Neuronal stem cell (in vitro differentiated cells): ENCODE measurements at regions not wholly inside any gene's neighbourhood (a gene's known extent, or its start where the extent isn't known, plus 50 kb on each side); places are given as distances from the start of the nearest gene placed in this dataset.

Experiments used
- DNase-seq: peaks from one replicate; pipeline ENCODE4 v3.0.0-alpha.2; 2013; ENCODE audit warnings: low spot score
- H2AFZ ChIP-seq: one replicate; pipeline ENCODE4 v1.6.1; 2013; ENCODE audit warnings: mild to moderate bottlenecking, low read length, inconsistent platforms
- H2AK5ac ChIP-seq: 2 replicates; pipeline ENCODE4 v1.6.1; 2013; ENCODE audit warnings: low read depth, mild to moderate bottlenecking, inconsistent platforms, low read length, moderate library complexity, mixed read lengths
- H2BK120ac ChIP-seq: 2 replicates; pipeline ENCODE4 v1.6.1; 2013; ENCODE audit warnings: low read depth, mild to moderate bottlenecking, inconsistent platforms, low read length, moderate library complexity, mixed read lengths
- H2BK12ac ChIP-seq: one replicate; pipeline ENCODE4 v1.6.1; 2013; ENCODE audit warnings: low read length, inconsistent platforms
- H2BK15ac ChIP-seq: 2 replicates; pipeline ENCODE4 v1.6.1; 2013; ENCODE audit warnings: mild to moderate bottlenecking, low read length, inconsistent platforms, mixed read lengths
- H2BK5ac ChIP-seq: one replicate; pipeline ENCODE4 v1.6.1; 2013; ENCODE audit warnings: inconsistent platforms, mild to moderate bottlenecking, low read length, moderate library complexity
- H3K14ac ChIP-seq: one replicate; pipeline ENCODE4 v1.6.1; 2013; ENCODE audit warnings: low read length, inconsistent platforms
- H3K18ac ChIP-seq: 2 replicates; pipeline ENCODE4 v1.6.1; 2013; ENCODE audit warnings: low read length, inconsistent platforms
- H3K23ac ChIP-seq: 2 replicates; pipeline ENCODE4 v1.6.1; 2013; ENCODE audit warnings: low read depth, mild to moderate bottlenecking, mixed read lengths, low read length, inconsistent platforms; ENCODE audit not compliant: poor library complexity
- H3K27ac ChIP-seq: replicated peaks from 3 replicates; pipeline ENCODE4 v1.5.1; 2013; ENCODE audit warnings: low read length, inconsistent platforms
- H3K27me3 ChIP-seq, 3 experiments: 2 replicates each; pipeline ENCODE4 v1.6.1; 2013; ENCODE audit warnings: low read length in 3 of 3, mild to moderate bottlenecking in 2 of 3, inconsistent platforms in 1 of 3, low read depth in 1 of 3, mixed read lengths in 1 of 3, moderate library complexity in 1 of 3; ENCODE audit not compliant: control insufficient read depth in 3 of 3, insufficient read depth in 3 of 3
- H3K36me3 ChIP-seq, 2 donors: replicated peaks in 1 of 2; 2 replicates each; pipeline ENCODE4 v1.6.1; 2013; ENCODE audit warnings: low read length in 2 of 2; ENCODE audit not compliant: control insufficient read depth in 2 of 2, insufficient read depth in 2 of 2
- H3K4ac ChIP-seq: 2 replicates; pipeline ENCODE4 v1.6.1; 2013; ENCODE audit warnings: inconsistent platforms, mild to moderate bottlenecking, low read length, moderate library complexity
- H3K4me1 ChIP-seq, 2 donors: 1 replicate in 1 of 2; 2 replicates in 1 of 2; pipeline ENCODE4 v1.6.1; 2013; ENCODE audit warnings: low read length in 2 of 2, low read depth in 1 of 2; ENCODE audit not compliant: control insufficient read depth in 2 of 2, insufficient read depth in 1 of 2
- H3K4me2 ChIP-seq: one replicate; pipeline ENCODE4 v1.6.1; 2013; ENCODE audit warnings: mild to moderate bottlenecking, low read length, inconsistent platforms; ENCODE audit not compliant: insufficient read depth, poor library complexity, severe bottlenecking
- H3K4me3 ChIP-seq, 2 donors: 2 replicates each; pipeline ENCODE4 v1.5.1; 2013; ENCODE audit warnings: low read length in 2 of 2, mild to moderate bottlenecking in 2 of 2, inconsistent platforms in 1 of 2, moderate library complexity in 1 of 2
- H3K79me1 ChIP-seq: one replicate; pipeline ENCODE4 v1.6.1; 2013; ENCODE audit warnings: low read depth, mild to moderate bottlenecking, inconsistent platforms, low read length, moderate library complexity
- H3K9ac ChIP-seq: one replicate; pipeline ENCODE4 v1.6.1; 2013; ENCODE audit warnings: mild to moderate bottlenecking, low read depth, low read length, inconsistent platforms; ENCODE audit not compliant: poor library complexity
- H3K9me3 ChIP-seq, 2 donors: replicated peaks in 1 of 2; 2 replicates each; pipeline versions ENCODE3 to v1.6.1; 2013; ENCODE audit warnings: low read length in 2 of 2, mild to moderate bottlenecking in 2 of 2, inconsistent platforms in 1 of 2, low read depth in 1 of 2, mixed read lengths in 1 of 2, moderate library complexity in 1 of 2; ENCODE audit not compliant: control insufficient read depth in 2 of 2, insufficient read depth in 1 of 2
- H4K8ac ChIP-seq: one replicate; pipeline ENCODE4 v1.6.1; 2013; ENCODE audit warnings: low read depth, mild to moderate bottlenecking, inconsistent platforms, low read length, moderate library complexity
- H4K91ac ChIP-seq: one replicate; pipeline ENCODE4 v1.6.1; 2013; ENCODE audit warnings: low read length, low read depth, mild to moderate bottlenecking, inconsistent platforms; ENCODE audit not compliant: poor library complexity
- WGBS, 2 donors: extraction: QIAGEN DNeasy Blood & Tissue Kit; methylation state at CpG; one replicate each; pipeline ENCODE4 v1.1.7; 2013; ENCODE audit warnings: missing lambda C conversion rate in 2 of 2, mixed read lengths in 1 of 2; ENCODE audit not compliant: insufficient read length in 2 of 2, insufficient replicate concordance in 1 of 2; ENCODE audit errors: extremely low coverage in 2 of 2; 5-methylcytosine and 5-hydroxymethylcytosine counted together

GRCh38 chr1:114339379-114339778 lies 171.6 kb downstream of the TRIM33 start:
- Histone ChIP-seq H2BK5ac (no peak overlapping the region), H2BK12ac (no peak overlapping the region), H3K4ac (no peak overlapping the region), H3K9ac (no peak overlapping the region), H3K23ac (no peak overlapping the region), H2BK120ac (no peak overlapping the region), H3K4me2 (no peak overlapping the region), H2AK5ac (no peak overlapping the region), H3K9me3 (peaks cover 0 to 1% of the 10 kb centered on the region in 2 donors), H3K36me3 (no peaks in the 10 kb centered on the region), H3K4me1 (no peaks in the 10 kb centered on the region), H3K14ac (no peak overlapping the region), H2AFZ (no peak overlapping the region), H3K18ac (no peak overlapping the region), H3K27me3 (peaks cover 0 to 4% (median 0%) of the 10 kb centered on the region in 3 experiments), H3K27ac (no peak overlapping the region), H4K91ac (no peak overlapping the region), H3K79me1 (no peaks in the 10 kb centered on the region), H2BK15ac (no peak overlapping the region), H3K4me3 (no peak overlapping the region), H4K8ac (no peak overlapping the region)
- WGBS, 2 donors = no CpG with 5 or more reads among the region's 6 CpGs
- DNase-seq = no peak

DNA sequence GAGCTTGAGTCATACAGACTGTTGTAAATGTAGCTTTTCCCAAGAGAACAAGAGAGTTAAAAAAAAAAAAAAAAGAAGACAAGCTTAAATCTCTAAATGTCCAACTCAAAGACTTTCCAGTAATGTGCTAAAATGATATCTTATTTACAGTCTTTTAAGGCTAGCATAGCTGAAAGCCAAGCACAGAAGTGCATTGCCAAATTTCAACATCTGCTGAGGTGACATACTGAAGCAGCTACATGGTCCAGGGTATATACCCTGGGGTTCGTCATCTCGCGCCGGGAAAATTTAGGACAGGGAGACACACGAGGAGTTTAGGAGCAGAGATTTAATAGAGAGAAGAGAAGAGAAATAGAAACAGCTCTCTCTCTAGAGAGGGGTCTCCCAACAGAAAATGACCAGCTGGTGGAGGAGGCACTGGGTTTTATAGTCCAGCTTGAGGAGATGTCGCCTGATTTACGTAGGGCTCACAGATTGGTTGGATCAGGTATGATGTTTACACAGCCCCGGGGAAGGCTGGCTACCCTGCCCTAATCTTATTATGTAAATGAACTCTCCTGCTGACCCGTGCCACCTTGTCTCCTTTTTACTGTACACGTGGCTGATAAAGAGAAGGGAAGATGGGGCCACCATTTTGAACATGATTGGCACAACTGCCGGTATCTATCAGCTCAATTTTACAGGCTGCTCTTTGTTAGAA lies 172.7 kb downstream of the TRIM33 start:
- Histone ChIP-seq H3K4me3 (no peak overlapping the region), H4K91ac (no peak overlapping the region), H3K36me3 (no peaks in the 10 kb centered on the region), H3K14ac (no peak overlapping the region), H2AFZ (no peak overlapping the region), H2BK12ac (no peak overlapping the region), H3K9me3 (peaks cover 0 to 1% of the 10 kb centered on the region in 2 donors), H3K4me1 (no peaks in the 10 kb centered on the region), H3K27me3 (peaks cover 0 to 4% (median 0%) of the 10 kb centered on the region in 3 experiments), H2AK5ac (no peak overlapping the region), H2BK5ac (no peak overlapping the region), H3K18ac (no peak overlapping the region), H2BK15ac (no peak overlapping the region), H3K4me2 (no peak overlapping the region), H3K23ac (no peak overlapping the region), H3K9ac (no peak overlapping the region), H4K8ac (no peak overlapping the region), H2BK120ac (no peak overlapping the region), H3K27ac (no peak overlapping the region), H3K4ac (no peak overlapping the region), H3K79me1 (no peaks in the 10 kb centered on the region)
- no CpG with 5 or more reads among the region's 11 CpGs for WGBS, 2 donors
- DNase-seq = no peak

DNA sequence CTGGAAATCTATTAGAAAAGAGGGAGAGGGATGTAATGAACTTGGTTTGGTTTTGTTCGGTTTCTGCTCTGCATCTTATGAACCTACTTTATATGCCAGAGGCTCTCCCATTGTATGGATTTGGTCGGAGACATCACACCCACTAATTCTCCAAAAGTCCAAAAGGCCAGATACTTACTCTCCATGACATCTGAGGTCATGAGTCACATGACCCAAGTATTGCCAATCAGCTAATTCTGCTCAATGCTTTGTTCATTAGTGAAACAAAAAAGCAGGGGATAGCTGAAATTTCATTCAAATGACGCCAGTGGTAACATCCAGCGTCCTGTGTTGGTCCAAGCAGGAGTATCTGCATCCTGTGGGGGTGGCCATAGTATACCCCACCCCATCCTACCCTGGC lies 173.6 kb downstream of the TRIM33 start:
- H2BK12ac ChIP-seq = no peak overlapping the region
- H3K18ac ChIP-seq = no peak overlapping the region
- no peak overlapping the region for H2AFZ ChIP-seq
- no peak overlapping the region for H2BK120ac ChIP-seq
- no peak overlapping the region for H3K27ac ChIP-seq
- no peak overlapping the region for H4K8ac ChIP-seq
- no peak overlapping the region for H4K91ac ChIP-seq
- no peak overlapping the region for H2BK15ac ChIP-seq
- H3K23ac ChIP-seq = no peak overlapping the region
- WGBS, 2 donors = no CpG with 5 or more reads among the region's 4 CpGs
- H3K14ac ChIP-seq = no peak overlapping the region
- H2AK5ac ChIP-seq = no peak overlapping the region
- peaks cover 0 to 1% of the 10 kb centered on the region in 2 donors for H3K9me3 ChIP-seq
- H2BK5ac ChIP-seq = no peak overlapping the region
- H3K27me3 ChIP-seq = peaks cover 0 to 1% (median 0%) of the 10 kb centered on the region in 3 experiments
- no peak overlapping the region for H3K4me2 ChIP-seq
- no peak overlapping the region for H3K4ac ChIP-seq
- no peaks in the 10 kb centered on the region for H3K36me3 ChIP-seq
- H3K79me1 ChIP-seq = no peaks in the 10 kb centered on the region
- H3K4me3 ChIP-seq = no peak overlapping the region
- H3K9ac ChIP-seq = no peak overlapping the region
- DNase-seq = no peak
- H3K4me1 ChIP-seq = no peaks in the 10 kb centered on the region

DNA sequence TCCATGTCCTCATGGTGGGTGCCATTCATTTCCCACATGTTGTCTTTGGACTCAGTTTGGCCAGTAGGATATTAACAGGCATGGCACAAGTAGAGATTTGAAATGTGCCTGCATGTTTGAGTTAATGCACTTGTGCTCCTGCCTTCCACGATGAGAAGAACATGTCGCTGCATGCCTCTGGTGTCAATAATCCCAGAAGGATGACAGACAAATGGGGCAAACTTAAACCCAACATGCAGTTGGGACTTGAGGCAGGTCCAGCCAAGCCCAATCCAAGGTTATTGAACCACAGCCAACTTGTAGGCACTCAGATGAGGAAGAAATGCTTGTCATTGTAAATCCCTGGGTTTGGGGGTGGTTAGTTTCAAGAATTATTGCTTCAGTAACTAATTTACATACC lies 174.6 kb downstream of the TRIM33 start:
- Histone ChIP-seq H2AK5ac (no peak overlapping the region), H3K27me3 (no peaks in the 10 kb centered on the region), H3K9ac (no peak overlapping the region), H3K4me2 (no peak overlapping the region), H3K18ac (no peak overlapping the region), H4K8ac (no peak overlapping the region), H3K23ac (no peak overlapping the region), H3K4me3 (peak overlapping the region in 1 of 2 donors; percentile 19), H3K27ac (no peak overlapping the region), H2BK15ac (no peak overlapping the region), H3K79me1 (no peaks in the 10 kb centered on the region), H2BK120ac (no peak overlapping the region), H2AFZ (no peak overlapping the region), H3K14ac (peak overlapping the region; percentile 79), H3K36me3 (no peaks in the 10 kb centered on the region), H2BK5ac (no peak overlapping the region), H4K91ac (no peak overlapping the region), H3K9me3 (peaks cover 0 to 1% of the 10 kb centered on the region in 2 donors), H3K4me1 (no peaks in the 10 kb centered on the region), H2BK12ac (no peak overlapping the region), H3K4ac (no peak overlapping the region)
- WGBS, 2 donors = no CpG with 5 or more reads among the region's 2 CpGs
- no peak for DNase-seq
